Adipocyte (in vitro differentiated cells): ENCODE measurements at regions not wholly inside any gene's neighbourhood (a gene's known extent, or its start where the extent isn't known, plus 50 kb on each side); places are given as distances from the start of the nearest gene placed in this dataset.

Experiments
- DNase-seq: peaks from one replicate; pipeline ENCODE4 v3.0.0-alpha.2; 2015; ENCODE audit warnings: low read depth
- H3K27me3 ChIP-seq: replicated peaks from 2 replicates; pipeline ENCODE4 v1.7.0; 2013; ENCODE audit warnings: mild to moderate bottlenecking, low read length, moderate library complexity; ENCODE audit not compliant: control insufficient read depth, insufficient read depth
- H3K36me3 ChIP-seq: 2 replicates; pipeline ENCODE4 v1.7.0; 2013; ENCODE audit warnings: low read length, mild to moderate bottlenecking, moderate library complexity; ENCODE audit not compliant: control insufficient read depth, insufficient read depth, severe bottlenecking
- H3K4me1 ChIP-seq: 2 replicates; pipeline ENCODE4 v1.7.0; 2013; ENCODE audit warnings: mild to moderate bottlenecking, low read length, moderate library complexity; ENCODE audit not compliant: control insufficient read depth, insufficient read depth
- H3K4me3 ChIP-seq: 2 replicates; pipeline ENCODE4 v1.7.0; 2013; ENCODE audit warnings: mild to moderate bottlenecking, low read length, moderate library complexity
- H3K9ac ChIP-seq: 2 replicates; pipeline ENCODE4 v1.7.0; 2013; ENCODE audit warnings: mild to moderate bottlenecking, low read length, moderate library complexity
- H3K9me3 ChIP-seq: 2 replicates; pipeline ENCODE4 v1.7.0; 2013; ENCODE audit warnings: mild to moderate bottlenecking, low read length, moderate library complexity; ENCODE audit not compliant: control insufficient read depth

DNA sequence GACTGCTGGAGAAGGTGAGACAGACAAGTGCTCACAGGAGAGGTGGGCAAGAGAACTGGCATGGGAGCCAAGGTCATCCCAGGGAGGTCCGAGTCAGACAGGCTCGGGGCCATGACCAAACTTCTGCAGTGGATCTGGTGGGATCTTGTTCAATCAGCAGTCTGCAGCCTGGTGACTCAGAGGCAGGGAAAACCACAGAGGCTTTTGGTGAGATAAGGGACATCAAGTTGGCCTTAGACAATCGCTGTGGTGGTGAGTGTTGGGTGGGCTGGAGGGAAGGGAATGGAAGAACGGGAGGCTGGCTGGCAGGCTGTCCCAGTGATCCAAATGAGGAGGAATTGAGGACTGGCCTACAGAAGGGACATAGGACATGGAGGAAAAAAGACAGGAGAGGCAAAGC is 123.8 kb downstream of the TMEM174 start:
- Histone ChIP-seq H3K27me3 (peaks cover 91% of the 10 kb centered on the region), H3K36me3 (no peaks in the 10 kb centered on the region), H3K4me3 (no peak overlapping the region), H3K4me1 (peaks cover 3% of the 10 kb centered on the region), H3K9ac (no peak overlapping the region), H3K9me3 (peaks cover 5% of the 10 kb centered on the region)
- peak; percentile 34 for DNase-seq

DNA sequence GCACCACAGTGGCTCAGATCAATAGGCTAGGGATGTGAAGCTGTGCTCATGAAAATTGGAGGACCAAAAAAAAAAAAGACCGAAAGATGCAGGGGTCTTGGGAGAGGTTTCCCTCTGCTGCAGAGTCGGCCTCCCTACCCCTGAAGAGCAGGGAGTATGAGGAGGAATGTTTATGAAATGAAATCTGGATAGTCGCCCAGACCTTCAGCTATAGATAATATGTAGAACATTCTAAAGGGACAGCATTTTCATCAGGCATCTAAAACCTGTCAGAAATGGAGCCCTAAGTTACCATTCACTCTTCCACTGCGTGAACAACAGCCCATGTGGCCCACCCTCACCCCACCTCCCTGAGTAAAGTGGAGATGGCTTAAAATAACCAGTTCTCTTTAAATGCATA is 122.9 kb downstream of the TMEM174 start:
- no peak overlapping the region for H3K4me3 ChIP-seq
- peaks cover 3% of the 10 kb centered on the region for H3K4me1 ChIP-seq
- H3K9me3 ChIP-seq, result peaks cover 5% of the 10 kb centered on the region
- no peak overlapping the region for H3K9ac ChIP-seq
- DNase-seq, result no peak
- H3K27me3 ChIP-seq, result peaks cover 91% of the 10 kb centered on the region
- no peaks in the 10 kb centered on the region for H3K36me3 ChIP-seq

DNA sequence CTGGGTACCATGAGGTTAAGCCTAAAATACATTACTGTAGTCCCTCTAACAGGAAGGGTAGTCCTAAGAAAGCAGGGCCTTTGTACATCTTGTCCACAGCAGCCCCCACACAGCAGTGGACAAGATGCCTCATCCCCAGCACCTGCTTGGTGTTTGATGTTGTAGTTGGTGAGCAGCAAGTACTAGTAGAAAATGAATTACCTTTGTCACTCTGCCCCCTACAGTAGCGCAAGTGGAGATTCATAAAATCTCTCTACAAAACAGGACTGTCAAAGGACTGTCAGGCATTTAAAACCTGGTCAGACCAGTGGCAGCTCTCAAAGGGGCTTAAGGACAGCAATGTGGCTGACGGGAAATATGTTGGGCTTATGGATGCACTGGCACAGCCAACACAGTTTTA is 122.5 kb downstream of the TMEM174 start:
- no peaks in the 10 kb centered on the region for H3K36me3 ChIP-seq
- DNase-seq, result no peak
- H3K4me3 ChIP-seq, result no peak overlapping the region
- peaks cover 91% of the 10 kb centered on the region for H3K27me3 ChIP-seq
- peaks cover 5% of the 10 kb centered on the region for H3K9me3 ChIP-seq
- no peak overlapping the region for H3K9ac ChIP-seq
- peaks cover 3% of the 10 kb centered on the region for H3K4me1 ChIP-seq

DNA sequence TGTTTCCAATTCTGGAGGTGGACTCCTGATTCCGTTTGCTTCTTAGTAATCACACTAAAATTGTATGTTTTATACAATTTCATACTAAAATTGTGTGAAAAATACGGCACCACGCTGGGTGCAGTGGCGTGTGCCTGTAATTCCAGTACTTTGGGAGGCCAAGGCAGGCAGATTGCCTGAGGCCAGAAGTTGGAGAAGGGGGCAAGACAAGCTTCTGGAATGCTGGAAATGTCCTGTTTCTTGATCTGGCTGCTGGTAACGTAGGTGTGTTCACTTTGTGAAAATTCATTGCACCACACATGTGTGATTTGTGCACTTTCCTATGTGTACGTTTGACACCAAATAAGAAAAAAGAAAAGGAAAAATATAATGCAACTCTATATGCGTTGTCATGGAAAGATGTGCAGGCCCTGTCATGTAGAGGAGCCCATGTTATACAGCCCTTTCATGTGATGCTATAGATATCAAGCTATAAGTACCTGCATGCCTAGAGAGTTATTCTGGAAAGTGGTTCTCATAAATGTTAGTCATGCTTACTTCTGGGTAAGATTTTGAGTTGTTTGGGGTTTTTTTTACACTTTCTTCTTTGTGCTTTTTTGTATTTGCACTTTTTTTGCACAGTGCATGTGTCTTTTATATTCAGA is 119.9 kb downstream of the TMEM174 start:
- H3K4me3 ChIP-seq, result no peak overlapping the region
- no peak overlapping the region for H3K9ac ChIP-seq
- DNase-seq, result no peak
- H3K4me1 ChIP-seq, result no peaks in the 10 kb centered on the region
- no peaks in the 10 kb centered on the region for H3K36me3 ChIP-seq
- peaks cover 89% of the 10 kb centered on the region for H3K27me3 ChIP-seq
- H3K9me3 ChIP-seq, result peaks cover 4% of the 10 kb centered on the region

DNA sequence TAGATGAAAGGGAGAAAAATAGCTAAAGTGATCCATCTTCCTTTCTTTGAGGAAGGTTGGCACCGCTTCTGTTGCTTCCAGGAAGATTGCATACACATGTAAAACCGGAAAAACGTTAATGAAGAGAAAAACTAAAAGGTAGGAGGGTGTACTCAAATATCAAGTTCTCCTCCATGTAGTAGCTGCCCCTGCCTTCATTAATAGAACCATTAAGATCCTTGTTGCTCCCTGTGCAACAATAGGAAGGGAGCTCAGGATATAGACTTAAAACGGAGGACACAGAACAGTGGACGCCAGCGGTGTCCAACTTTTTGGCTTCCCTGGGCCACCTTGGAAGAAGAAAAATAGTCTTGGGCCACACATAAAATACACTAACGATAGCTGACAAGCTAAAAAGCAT is 118.9 kb downstream of the TMEM174 start:
- H3K4me3 ChIP-seq, result no peak overlapping the region
- H3K9me3 ChIP-seq, result no peaks in the 10 kb centered on the region
- no peak overlapping the region for H3K9ac ChIP-seq
- H3K4me1 ChIP-seq, result no peaks in the 10 kb centered on the region
- no peak for DNase-seq
- H3K36me3 ChIP-seq, result no peaks in the 10 kb centered on the region
- H3K27me3 ChIP-seq, result peaks cover 79% of the 10 kb centered on the region

DNA sequence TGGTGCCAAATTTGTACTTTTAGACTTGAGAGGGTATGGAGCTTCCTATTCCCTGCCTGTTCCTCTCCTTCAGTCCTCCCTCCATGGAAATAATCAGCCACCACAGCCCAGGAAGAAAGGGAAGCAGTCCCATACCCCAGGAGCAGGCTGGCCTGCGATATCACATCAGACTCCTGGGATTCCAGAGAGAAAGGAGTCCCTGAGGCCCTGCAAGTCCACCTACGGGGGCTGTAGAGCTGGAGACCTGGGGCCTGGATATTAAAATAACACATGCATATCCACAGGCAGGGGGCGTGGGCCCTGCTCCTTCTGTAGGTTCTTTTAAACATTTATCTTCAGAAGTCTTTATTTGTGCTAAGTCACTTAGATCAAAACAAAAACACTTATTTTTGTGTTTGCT is 117.2 kb downstream of the TMEM174 start:
- H3K4me3 ChIP-seq, result no peak overlapping the region
- no peak for DNase-seq
- H3K36me3 ChIP-seq, result no peaks in the 10 kb centered on the region
- H3K4me1 ChIP-seq, result no peaks in the 10 kb centered on the region
- no peak overlapping the region for H3K9ac ChIP-seq
- no peaks in the 10 kb centered on the region for H3K9me3 ChIP-seq
- H3K27me3 ChIP-seq, result peaks cover 71% of the 10 kb centered on the region

DNA sequence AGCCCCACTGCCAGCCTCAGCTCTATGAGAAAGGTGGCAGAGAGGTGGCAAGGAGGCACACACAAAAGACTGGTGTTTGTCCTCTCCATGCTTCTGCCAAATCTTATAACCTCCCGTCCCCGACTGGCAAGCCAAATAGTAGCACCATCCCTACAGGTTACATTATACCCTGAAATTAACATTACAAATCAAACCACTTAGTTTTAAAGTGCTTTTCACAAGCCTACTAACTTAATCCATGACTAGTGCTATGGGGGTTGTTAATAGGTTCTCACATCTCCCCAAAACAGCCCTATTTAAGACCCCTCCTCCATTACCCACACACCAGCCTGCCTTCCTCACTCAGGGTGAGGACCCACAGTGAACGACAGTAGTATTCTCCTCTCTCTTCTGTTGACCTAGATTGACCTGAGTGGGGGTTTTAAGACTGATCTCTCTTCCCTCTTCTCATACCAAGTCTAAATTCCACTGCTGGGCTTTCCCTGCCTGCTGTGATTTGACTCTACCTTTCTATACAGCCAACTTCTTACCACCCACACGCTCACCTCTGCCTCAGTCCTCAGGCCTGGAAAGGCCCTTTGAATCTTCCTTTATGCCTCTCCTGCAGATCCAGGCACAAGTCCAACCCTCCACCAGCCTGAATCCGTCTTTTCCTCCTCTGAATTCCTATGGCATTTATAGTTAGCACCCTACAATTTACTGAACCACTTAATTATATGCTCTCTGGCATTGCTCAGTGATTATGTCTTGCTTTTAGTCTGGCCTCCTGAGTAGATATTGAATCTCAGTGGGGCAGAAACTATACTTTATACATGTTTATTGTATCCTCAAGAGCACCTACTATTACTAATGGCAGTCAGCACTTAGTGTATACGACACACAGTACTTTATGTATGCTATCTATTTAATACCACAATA is 116.1 kb downstream of the TMEM174 start:
- H3K36me3 ChIP-seq, result no peaks in the 10 kb centered on the region
- no peaks in the 10 kb centered on the region for H3K9me3 ChIP-seq
- no peaks in the 10 kb centered on the region for H3K4me1 ChIP-seq
- H3K4me3 ChIP-seq, result no peak overlapping the region
- no peak overlapping the region for H3K9ac ChIP-seq
- no peak for DNase-seq
- peaks cover 66% of the 10 kb centered on the region for H3K27me3 ChIP-seq

DNA sequence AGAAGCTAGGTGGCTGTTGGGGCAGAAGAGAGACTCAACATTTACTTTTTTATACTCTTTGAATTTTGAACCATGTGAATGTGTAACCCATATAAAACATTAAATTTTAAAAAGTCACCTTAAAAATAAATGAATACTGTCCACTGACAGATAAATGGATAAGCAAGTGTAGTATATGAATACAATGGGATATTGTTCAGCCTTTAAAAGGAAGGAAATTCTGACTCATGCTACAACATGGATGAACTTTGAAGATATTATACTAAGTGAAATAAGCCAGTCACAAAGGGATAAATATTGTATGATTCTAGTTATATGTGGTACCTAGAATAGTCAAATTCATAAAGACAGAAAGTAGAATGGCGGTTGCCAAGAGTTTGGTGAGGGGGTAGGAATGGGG is 113.9 kb downstream of the TMEM174 start:
- DNase-seq, result no peak
- H3K36me3 ChIP-seq, result no peaks in the 10 kb centered on the region
- H3K9me3 ChIP-seq, result no peaks in the 10 kb centered on the region
- no peaks in the 10 kb centered on the region for H3K4me1 ChIP-seq
- H3K27me3 ChIP-seq, result peaks cover 64% of the 10 kb centered on the region
- no peak overlapping the region for H3K9ac ChIP-seq
- no peak overlapping the region for H3K4me3 ChIP-seq

DNA sequence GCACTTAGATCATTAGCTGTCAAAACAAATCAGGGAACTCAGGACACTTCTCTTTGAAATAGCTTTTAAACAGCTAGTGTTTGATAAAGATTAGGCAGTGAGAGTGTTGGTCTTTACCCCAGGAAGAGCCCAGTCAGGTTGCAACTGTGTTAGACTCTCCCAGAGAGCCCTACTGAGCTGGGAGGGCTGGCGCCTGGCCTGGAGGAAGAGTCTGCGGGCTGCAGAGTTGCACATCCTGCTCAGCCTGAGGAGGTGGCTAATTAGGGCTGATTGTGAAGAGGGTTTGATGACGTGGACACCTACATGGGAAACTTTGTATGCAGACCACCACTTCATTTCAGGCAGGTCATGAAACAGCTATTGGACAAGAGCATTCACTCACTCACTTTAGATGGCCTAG is 112.0 kb downstream of the TMEM174 start:
- peaks cover 44% of the 10 kb centered on the region for H3K27me3 ChIP-seq
- H3K4me1 ChIP-seq, result peaks cover 5% of the 10 kb centered on the region
- no peaks in the 10 kb centered on the region for H3K36me3 ChIP-seq
- no peak overlapping the region for H3K4me3 ChIP-seq
- H3K9me3 ChIP-seq, result no peaks in the 10 kb centered on the region
- H3K9ac ChIP-seq, result no peak overlapping the region
- DNase-seq, result no peak

DNA sequence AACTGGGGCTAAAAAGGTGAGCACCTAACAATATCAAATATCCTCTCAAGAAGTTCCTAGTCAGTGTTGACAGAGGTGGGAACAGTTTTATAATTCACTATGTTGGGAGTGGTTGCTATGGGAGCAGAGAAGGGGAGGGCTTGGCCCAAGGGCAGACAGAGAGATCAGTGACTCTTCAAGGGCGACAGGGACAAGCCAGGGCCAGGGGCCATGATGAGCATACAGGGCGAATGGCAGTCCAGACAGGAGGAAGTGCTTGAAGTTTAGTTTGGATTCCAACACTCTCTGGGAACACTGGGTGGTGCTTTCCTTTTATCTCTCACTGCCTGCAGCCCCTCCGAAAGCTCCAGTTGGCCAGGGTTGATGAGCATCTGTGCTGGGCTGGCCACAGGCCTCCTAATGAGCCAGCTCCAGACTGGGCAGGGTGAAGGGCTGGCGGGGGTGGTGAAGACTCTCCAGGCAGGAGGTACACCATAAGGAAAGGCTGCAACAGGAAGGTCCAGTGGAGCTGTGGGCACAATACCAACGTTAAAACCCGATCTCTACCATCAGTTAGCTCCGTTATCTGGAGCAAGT is 111.3 kb downstream of the TMEM174 start:
- no peak for DNase-seq
- Histone ChIP-seq H3K27me3 (peaks cover 38% of the 10 kb centered on the region), H3K4me3 (no peak overlapping the region), H3K9ac (no peak overlapping the region), H3K4me1 (peaks cover 9% of the 10 kb centered on the region), H3K9me3 (no peaks in the 10 kb centered on the region), H3K36me3 (no peaks in the 10 kb centered on the region)

DNA sequence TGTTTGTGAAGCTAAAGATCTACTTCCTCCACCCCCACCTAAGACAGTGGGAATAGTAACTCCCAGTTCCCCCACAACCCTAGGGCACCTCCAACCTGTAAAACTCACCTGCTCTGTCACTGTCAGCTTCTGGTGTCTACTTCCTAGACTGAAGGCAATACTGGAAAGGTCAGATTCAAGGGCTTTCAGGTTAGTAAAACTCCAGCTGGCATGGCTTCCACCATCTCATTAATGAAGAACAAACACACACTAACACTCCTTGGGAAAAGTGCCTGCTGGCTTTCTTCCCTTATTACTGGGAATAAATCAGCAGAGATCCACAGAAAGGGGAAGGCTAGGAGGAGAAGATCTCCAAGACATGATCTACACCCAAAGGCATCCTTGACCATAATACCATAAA is 109.9 kb downstream of the TMEM174 start:
- DNase-seq, result no peak
- Histone ChIP-seq H3K27me3 (peaks cover 30% of the 10 kb centered on the region), H3K9ac (no peak overlapping the region), H3K4me1 (peaks cover 9% of the 10 kb centered on the region), H3K4me3 (no peak overlapping the region), H3K9me3 (no peaks in the 10 kb centered on the region), H3K36me3 (no peaks in the 10 kb centered on the region)
